Nephron progenitor cell (in vitro differentiated cells): ENCODE measurements at regions not wholly inside any gene's neighbourhood (a gene's known extent, or its start where the extent isn't known, plus 50 kb on each side); places are given as distances from the start of the nearest gene placed in this dataset.

Source experiments
- DNase-seq: peaks from one replicate; pipeline ENCODE4 v3.0.0; 2021
- H3K27ac Mint-ChIP-seq: 2 replicates; pipeline ENCODE4 v1.8.0; 2021; ENCODE audit warnings: mild to moderate bottlenecking, moderate library complexity, mixed read lengths
- H3K27me3 Mint-ChIP-seq: 2 replicates; pipeline ENCODE4 v1.8.0; 2021; ENCODE audit warnings: mild to moderate bottlenecking, low read depth, mixed read lengths; ENCODE audit not compliant: poor library complexity
- H3K36me3 Mint-ChIP-seq: 2 replicates; pipeline ENCODE4 v1.8.0; 2021; ENCODE audit warnings: low read depth, mixed read lengths
- H3K4me1 Mint-ChIP-seq: 2 replicates; pipeline ENCODE4 v1.8.0; 2021; ENCODE audit warnings: mixed read lengths
- H3K4me3 Mint-ChIP-seq: 2 replicates; pipeline ENCODE4 v1.8.0; 2021; ENCODE audit warnings: mild to moderate bottlenecking, moderate library complexity, mixed read lengths
- H3K9me3 Mint-ChIP-seq: 2 replicates; pipeline ENCODE4 v1.8.0; 2021; ENCODE audit warnings: mild to moderate bottlenecking, moderate library complexity, mixed read lengths
- TF ChIP-seq, protein P1 (sequence below): fragments of 200-600 bp; sonication (generic); IDR thresholded peaks from 2 replicates; pipeline ENCODE4 v1.5.0; 2021; ENCODE audit warnings: antibody characterized with exemption

DNA sequence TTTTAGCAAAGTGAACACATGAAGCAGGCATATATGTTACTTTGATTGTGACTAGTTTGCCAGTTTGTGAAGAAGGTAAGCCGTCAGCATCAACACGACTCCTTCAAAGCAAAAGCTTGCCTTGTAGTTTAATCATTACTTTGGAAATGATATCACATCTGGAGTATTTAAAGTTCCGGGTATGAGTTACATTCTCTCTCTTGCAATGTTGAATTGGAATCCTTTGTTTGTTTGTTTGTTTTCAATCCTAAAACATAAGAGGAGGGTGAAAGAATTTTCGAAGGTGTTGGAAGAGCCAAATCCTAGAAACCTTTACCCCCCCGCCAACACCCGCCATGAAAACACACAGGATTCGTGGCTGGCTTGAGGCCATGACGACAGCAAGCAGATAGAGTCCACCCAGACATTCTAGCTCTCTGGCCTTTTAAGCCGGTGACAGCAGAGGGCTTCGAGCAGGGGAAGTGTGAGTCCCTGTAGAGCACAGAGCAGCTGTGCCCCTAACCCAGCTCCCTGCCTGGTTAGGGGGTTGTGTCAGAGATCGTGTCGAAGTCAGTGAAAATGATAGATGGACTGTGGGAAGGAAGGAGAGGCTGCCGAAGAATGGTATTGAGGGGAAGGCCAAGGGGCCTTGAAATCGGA lies 103.8 kb upstream of the SMIM21 start:
- Mint-ChIP-seq H3K9me3 (no peaks in the 10 kb centered on the region), H3K4me1 (peaks cover 41% of the 10 kb centered on the region), H3K27me3 (no peaks in the 10 kb centered on the region), H3K4me3 (no peak overlapping the region), H3K27ac (no peak overlapping the region), H3K36me3 (no peaks in the 10 kb centered on the region)
- DNase-seq = no peak
- TF ChIP-seq, protein P1, sequence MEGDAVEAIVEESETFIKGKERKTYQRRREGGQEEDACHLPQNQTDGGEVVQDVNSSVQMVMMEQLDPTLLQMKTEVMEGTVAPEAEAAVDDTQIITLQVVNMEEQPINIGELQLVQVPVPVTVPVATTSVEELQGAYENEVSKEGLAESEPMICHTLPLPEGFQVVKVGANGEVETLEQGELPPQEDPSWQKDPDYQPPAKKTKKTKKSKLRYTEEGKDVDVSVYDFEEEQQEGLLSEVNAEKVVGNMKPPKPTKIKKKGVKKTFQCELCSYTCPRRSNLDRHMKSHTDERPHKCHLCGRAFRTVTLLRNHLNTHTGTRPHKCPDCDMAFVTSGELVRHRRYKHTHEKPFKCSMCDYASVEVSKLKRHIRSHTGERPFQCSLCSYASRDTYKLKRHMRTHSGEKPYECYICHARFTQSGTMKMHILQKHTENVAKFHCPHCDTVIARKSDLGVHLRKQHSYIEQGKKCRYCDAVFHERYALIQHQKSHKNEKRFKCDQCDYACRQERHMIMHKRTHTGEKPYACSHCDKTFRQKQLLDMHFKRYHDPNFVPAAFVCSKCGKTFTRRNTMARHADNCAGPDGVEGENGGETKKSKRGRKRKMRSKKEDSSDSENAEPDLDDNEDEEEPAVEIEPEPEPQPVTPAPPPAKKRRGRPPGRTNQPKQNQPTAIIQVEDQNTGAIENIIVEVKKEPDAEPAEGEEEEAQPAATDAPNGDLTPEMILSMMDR = no peak

DNA sequence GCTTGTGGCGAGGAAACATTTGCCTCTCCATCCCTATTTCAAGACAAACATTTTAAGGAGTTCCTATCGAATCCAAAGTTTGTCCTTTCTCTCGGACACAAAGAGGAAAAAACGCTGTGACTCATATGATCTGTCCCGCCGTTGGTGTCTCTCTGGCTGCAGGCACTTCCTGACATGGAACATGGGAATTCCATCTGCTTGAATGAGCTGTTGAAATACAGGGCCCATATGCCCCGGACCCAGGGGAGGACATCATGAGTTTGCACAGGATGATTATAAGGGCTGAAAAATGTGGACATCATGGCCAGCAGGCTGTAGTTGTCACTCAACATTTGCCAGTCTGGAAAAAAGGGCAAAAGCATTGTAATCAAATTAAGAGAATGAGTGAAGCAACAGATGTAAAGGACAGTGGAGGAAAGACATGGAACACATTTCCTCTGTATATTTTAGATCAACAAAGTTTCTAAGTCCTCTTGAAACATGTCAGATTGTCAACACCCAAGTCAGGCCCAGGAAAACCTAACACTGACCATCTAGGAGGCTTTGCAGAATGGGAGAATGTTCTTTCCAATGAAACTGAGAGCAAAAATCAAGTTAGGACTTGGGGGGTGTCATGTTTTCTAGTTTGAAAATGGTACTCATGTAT lies 103.2 kb upstream of the SMIM21 start:
- DNase-seq = no peak
- TF ChIP-seq, protein P1 = no peak
- Mint-ChIP-seq H3K4me3 (no peak overlapping the region), H3K9me3 (no peaks in the 10 kb centered on the region), H3K27ac (no peak overlapping the region), H3K36me3 (no peaks in the 10 kb centered on the region), H3K27me3 (no peaks in the 10 kb centered on the region), H3K4me1 (peaks cover 41% of the 10 kb centered on the region)

DNA sequence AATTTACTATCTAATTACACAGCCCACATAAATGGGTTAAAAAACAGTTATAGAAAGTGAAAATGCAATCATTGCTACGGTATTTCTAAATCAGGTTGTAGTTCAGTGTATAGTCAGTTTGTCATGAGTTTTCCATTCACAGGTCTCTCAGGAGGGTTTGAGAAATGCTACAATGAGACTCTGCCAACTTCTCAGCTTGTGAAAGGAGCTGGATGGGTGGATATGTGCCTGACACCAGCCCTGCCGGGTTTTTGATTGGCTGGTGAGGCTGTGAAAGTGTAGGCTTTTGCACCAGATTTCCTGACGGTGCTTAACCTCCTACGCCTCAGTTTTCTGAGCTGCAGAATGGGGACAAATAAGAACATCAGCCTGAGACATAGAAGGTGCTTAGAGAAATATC lies 102.6 kb upstream of the SMIM21 start:
- Mint-ChIP-seq H3K9me3 (no peaks in the 10 kb centered on the region), H3K4me3 (no peak overlapping the region), H3K36me3 (no peaks in the 10 kb centered on the region), H3K27me3 (no peaks in the 10 kb centered on the region), H3K27ac (no peak overlapping the region), H3K4me1 (peaks cover 41% of the 10 kb centered on the region)
- DNase-seq = no peak
- TF ChIP-seq, protein P1 = no peak

DNA sequence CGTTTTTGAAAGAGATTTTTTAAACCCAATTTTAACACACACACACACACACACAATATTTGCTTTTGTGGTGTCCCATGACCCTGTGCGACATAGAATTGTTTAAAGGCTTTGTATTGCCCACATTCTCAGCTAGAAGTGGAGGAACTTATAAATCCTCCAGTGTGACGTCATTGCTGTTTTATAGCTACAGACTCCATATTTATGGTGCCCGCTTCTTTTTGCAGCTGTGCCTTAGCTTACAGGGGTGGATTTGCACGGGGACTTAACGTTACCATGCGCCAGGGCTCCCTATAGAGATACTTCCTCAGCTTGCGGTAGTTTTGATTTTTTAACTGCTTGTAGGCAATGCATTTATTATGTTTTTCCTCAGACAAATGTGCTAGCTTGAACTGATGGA lies 101.9 kb upstream of the SMIM21 start:
- Mint-ChIP-seq H3K27me3 (peaks cover 3% of the 10 kb centered on the region), H3K36me3 (no peaks in the 10 kb centered on the region), H3K9me3 (no peaks in the 10 kb centered on the region), H3K4me1 (peaks cover 38% of the 10 kb centered on the region), H3K27ac (no peak overlapping the region), H3K4me3 (no peak overlapping the region)
- TF ChIP-seq, protein P1 = no peak
- no peak for DNase-seq

DNA sequence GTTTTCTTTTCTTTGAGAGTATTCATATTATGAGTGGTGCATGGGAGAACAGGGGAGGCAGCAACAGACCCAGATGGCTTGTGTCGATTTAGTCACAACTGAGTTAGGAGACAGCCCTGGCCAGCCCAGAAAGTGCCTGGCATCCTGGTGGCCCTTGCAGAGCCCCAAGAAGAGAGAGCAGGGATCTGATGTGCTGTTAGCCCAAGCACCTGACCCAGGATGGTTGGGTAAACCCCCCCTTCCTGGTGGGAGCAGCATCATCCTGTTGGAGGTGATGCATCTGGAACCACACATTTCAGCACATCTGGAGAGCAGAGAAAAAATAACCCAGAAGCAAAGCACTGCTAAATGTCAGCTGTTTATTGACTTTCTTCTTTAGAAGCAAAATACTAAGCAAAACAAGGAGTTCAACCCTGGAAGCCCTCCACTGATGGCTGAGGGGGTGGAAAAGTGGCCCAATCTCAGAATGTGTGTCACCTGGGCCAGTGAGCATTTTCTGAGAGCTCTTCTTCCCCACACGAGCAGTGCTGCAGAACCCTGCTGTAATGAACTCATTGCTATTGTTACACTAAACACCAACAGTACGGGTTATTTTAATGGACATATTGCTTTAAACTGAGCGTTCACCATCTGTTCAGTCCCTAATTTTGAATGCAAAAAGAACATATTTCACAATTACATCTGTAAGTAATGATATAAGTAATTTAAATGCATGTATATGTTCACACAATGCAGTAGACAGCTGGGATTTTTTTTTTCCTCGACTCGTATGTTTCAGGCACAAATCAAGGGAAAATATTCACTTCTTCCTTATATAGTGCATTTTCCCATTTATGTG lies 100.6 kb upstream of the SMIM21 start:
- TF ChIP-seq, protein P1 = no peak
- no peak overlapping the region for H3K27ac Mint-ChIP-seq
- no peaks in the 10 kb centered on the region for H3K9me3 Mint-ChIP-seq
- H3K36me3 Mint-ChIP-seq = no peaks in the 10 kb centered on the region
- peaks cover 3% of the 10 kb centered on the region for H3K27me3 Mint-ChIP-seq
- no peak overlapping the region for H3K4me3 Mint-ChIP-seq
- DNase-seq = no peak
- peaks cover 26% of the 10 kb centered on the region for H3K4me1 Mint-ChIP-seq
